ENCODE measurements at regions not wholly inside any gene's neighbourhood (a gene's known extent, or its start where the extent isn't known, plus 50 kb on each side); places are given as distances from the start of the nearest gene placed in this dataset.

GRCh38 chr14:99067141-99067920, 204.7 kb downstream of the BCL11B start:
- DNase-seq, result no peak

GRCh38 chr14:99067927-99068326, 204.1 kb downstream of the BCL11B start:
- no peak for DNase-seq

GRCh38 chr14:99069946-99070345, 202.1 kb downstream of the BCL11B start:
- no peak for DNase-seq

GRCh38 chr14:99072433-99072832, 199.6 kb downstream of the BCL11B start:
- DNase-seq, result no peak

GRCh38 chr14:99072956-99073355, 199.0 kb downstream of the BCL11B start:
- DNase-seq, result no peak

GRCh38 chr14:99073431-99073830, 198.6 kb downstream of the BCL11B start:
- DNase-seq, result no peak

- no peak for DNase-seq
These were observed 196.9 kb downstream of the BCL11B start for GRCh38 chr14:99075061-99075460.

- no peak for DNase-seq
These were observed 196.1 kb downstream of the BCL11B start for GRCh38 chr14:99075771-99076375.

GRCh38 chr14:99077076-99077843, 194.7 kb downstream of the BCL11B start:
- no peak for DNase-seq

GRCh38 chr14:99077844-99078236, 194.2 kb downstream of the BCL11B start:
- DNase-seq, result no peak

GRCh38 chr14:99078426-99078825, 193.6 kb downstream of the BCL11B start:
- DNase-seq, result no peak

GRCh38 chr14:99079061-99079727, 192.8 kb downstream of the BCL11B start:
- DNase-seq, result no peak

- DNase-seq, result no peak
These were observed 191.7 kb downstream of the BCL11B start for GRCh38 chr14:99080306-99080705.

- no peak for DNase-seq
These were observed 190.7 kb downstream of the BCL11B start for GRCh38 chr14:99081156-99081765.

GRCh38 chr14:99081880-99082279, 190.1 kb downstream of the BCL11B start:
- no peak for DNase-seq

GRCh38 chr14:99093532-99094517, 178.2 kb downstream of the BCL11B start:
- no peak for DNase-seq

- DNase-seq, result no peak
These were observed 177.1 kb downstream of the BCL11B start for GRCh38 chr14:99094901-99095300.

- no peak for DNase-seq
These were observed 176.6 kb downstream of the BCL11B start for GRCh38 chr14:99095369-99095768.

GRCh38 chr14:99098199-99098598, 173.8 kb downstream of the BCL11B start:
- DNase-seq, result no peak

GRCh38 chr14:99099051-99099787, 172.8 kb downstream of the BCL11B start:
- no peak for DNase-seq
